Muscle layer of colon (tissue), 2 donors: ENCODE measurements at regions not wholly inside any gene's neighbourhood (a gene's known extent, or its start where the extent isn't known, plus 50 kb on each side); places are given as distances from the start of the nearest gene placed in this dataset.
"Not testable (repeated sequence)": the region's sequence is repeated elsewhere in the genome, so short reads cannot be mapped to it uniquely, and the experiment has no call there.

Source experiments
- H3K27ac ChIP-seq: one replicate; pipeline ENCODE4 v1.7.0; 2013; ENCODE audit warnings: low read depth, mild to moderate bottlenecking, low read length, moderate library complexity
- H3K27me3 ChIP-seq, 2 donors: one replicate each; pipeline ENCODE4 v1.7.0; 2013; ENCODE audit warnings: low read length in 2 of 2, mild to moderate bottlenecking in 2 of 2; ENCODE audit not compliant: insufficient read depth in 2 of 2, control insufficient read depth in 1 of 2
- H3K36me3 ChIP-seq: one replicate; pipeline ENCODE4 v1.7.0; 2013; ENCODE audit warnings: mild to moderate bottlenecking, low read length; ENCODE audit not compliant: insufficient read depth
- H3K4me1 ChIP-seq: one replicate; pipeline ENCODE4 v1.7.0; 2013; ENCODE audit warnings: mild to moderate bottlenecking, low read length; ENCODE audit not compliant: insufficient read depth
- H3K4me3 ChIP-seq, 2 donors: one replicate each; pipeline ENCODE4 v1.7.0; 2013; ENCODE audit warnings: low read length in 2 of 2, low read depth in 1 of 2, mild to moderate bottlenecking in 1 of 2, moderate library complexity in 1 of 2
- H3K9ac ChIP-seq: one replicate; pipeline ENCODE4 v1.7.0; 2013; ENCODE audit warnings: low read length
- H3K9me3 ChIP-seq: one replicate; pipeline ENCODE4 v1.7.0; 2013; ENCODE audit warnings: mild to moderate bottlenecking, low read length
- donor health status: abdominal sarcoma.
- donor health status: Adenocarcinoma of cecum.

GRCh38 chr13:63274772-63275171 is 1859.1 kb upstream of the PCDH20 start:
- Histone ChIP-seq H3K27me3 (no peaks in the 10 kb centered on the region), H3K4me1 (no peaks in the 10 kb centered on the region), H3K4me3 (no peak overlapping the region), H3K36me3 (no peaks in the 10 kb centered on the region), H3K27ac (no peak overlapping the region), H3K9ac (no peak overlapping the region), H3K9me3 (no peaks in the 10 kb centered on the region)

GRCh38 chr13:63249411-63250187 is 1834.0 kb upstream of the PCDH20 start:
- no peak overlapping the region for H3K9ac ChIP-seq
- no peaks in the 10 kb centered on the region for H3K36me3 ChIP-seq
- H3K9me3 ChIP-seq = no peaks in the 10 kb centered on the region
- no peaks in the 10 kb centered on the region for H3K4me1 ChIP-seq
- H3K27me3 ChIP-seq = no peaks in the 10 kb centered on the region
- H3K4me3 ChIP-seq = no peak overlapping the region
- H3K27ac ChIP-seq = no peak overlapping the region

- not testable (repeated sequence) for H3K36me3 ChIP-seq, H3K4me3 ChIP-seq, H3K27me3 ChIP-seq, H3K9me3 ChIP-seq, H3K9ac ChIP-seq, H3K4me1 ChIP-seq, H3K27ac ChIP-seq
Measured at GRCh38 chr13:63236667-63237396, 1821.2 kb upstream of the PCDH20 start.

- not testable (repeated sequence) for H3K27me3 ChIP-seq, H3K9ac ChIP-seq, H3K4me3 ChIP-seq, H3K4me1 ChIP-seq, H3K27ac ChIP-seq, H3K36me3 ChIP-seq, H3K9me3 ChIP-seq
Measured at GRCh38 chr13:63218596-63218995, 1802.9 kb upstream of the PCDH20 start.

GRCh38 chr13:63209330-63210017 is 1793.8 kb upstream of the PCDH20 start:
- Histone ChIP-seq H3K4me3 (no peak overlapping the region), H3K4me1 (no peaks in the 10 kb centered on the region), H3K9ac (no peak overlapping the region), H3K27me3 (no peaks in the 10 kb centered on the region), H3K9me3 (no peaks in the 10 kb centered on the region), H3K36me3 (no peaks in the 10 kb centered on the region), H3K27ac (no peak overlapping the region)

GRCh38 chr13:63208826-63209225 is 1793.2 kb upstream of the PCDH20 start:
- no peak overlapping the region for H3K4me3 ChIP-seq

GRCh38 chr13:63206461-63206860 is 1790.8 kb upstream of the PCDH20 start:
- Histone ChIP-seq H3K36me3 (no peaks in the 10 kb centered on the region), H3K9ac (no peak overlapping the region), H3K27ac (no peak overlapping the region), H3K9me3 (no peaks in the 10 kb centered on the region), H3K4me1 (no peaks in the 10 kb centered on the region), H3K27me3 (no peaks in the 10 kb centered on the region), H3K4me3 (no peak overlapping the region)

More at GRCh38 chr13:63208826-63209225, 1793.2 kb upstream of the PCDH20 start:
- H3K36me3 ChIP-seq = no peaks in the 10 kb centered on the region
- no peak overlapping the region for H3K27ac ChIP-seq
- no peaks in the 10 kb centered on the region for H3K4me1 ChIP-seq
- H3K9ac ChIP-seq = no peak overlapping the region
- H3K27me3 ChIP-seq = no peaks in the 10 kb centered on the region
- H3K9me3 ChIP-seq = no peaks in the 10 kb centered on the region

- H3K36me3 ChIP-seq = no peaks in the 10 kb centered on the region
- H3K27me3 ChIP-seq = no peaks in the 10 kb centered on the region
- H3K4me3 ChIP-seq = no peak overlapping the region
- no peak overlapping the region for H3K9ac ChIP-seq
- H3K27ac ChIP-seq = no peak overlapping the region
- no peaks in the 10 kb centered on the region for H3K9me3 ChIP-seq
- no peaks in the 10 kb centered on the region for H3K4me1 ChIP-seq
Measured at GRCh38 chr13:63201493-63201892, 1785.8 kb upstream of the PCDH20 start.

- no peaks in the 10 kb centered on the region for H3K36me3 ChIP-seq
- no peak overlapping the region for H3K27ac ChIP-seq
- no peaks in the 10 kb centered on the region for H3K9me3 ChIP-seq
- H3K9ac ChIP-seq = no peak overlapping the region
- H3K4me1 ChIP-seq = no peaks in the 10 kb centered on the region
- H3K27me3 ChIP-seq = no peaks in the 10 kb centered on the region
- no peak overlapping the region for H3K4me3 ChIP-seq
Measured at GRCh38 chr13:63199508-63199907, 1783.9 kb upstream of the PCDH20 start.

GRCh38 chr13:63198071-63198470 is 1782.4 kb upstream of the PCDH20 start:
- no peak overlapping the region for H3K27ac ChIP-seq
- H3K27me3 ChIP-seq = no peaks in the 10 kb centered on the region
- H3K9ac ChIP-seq = no peak overlapping the region
- no peaks in the 10 kb centered on the region for H3K4me1 ChIP-seq
- H3K4me3 ChIP-seq = no peak overlapping the region
- no peaks in the 10 kb centered on the region for H3K9me3 ChIP-seq
- H3K36me3 ChIP-seq = no peaks in the 10 kb centered on the region

- no peaks in the 10 kb centered on the region for H3K4me1 ChIP-seq
- no peak overlapping the region for H3K27ac ChIP-seq
- H3K36me3 ChIP-seq = no peaks in the 10 kb centered on the region
- H3K9ac ChIP-seq = no peak overlapping the region
- H3K9me3 ChIP-seq = no peaks in the 10 kb centered on the region
- H3K4me3 ChIP-seq = no peak overlapping the region
- no peaks in the 10 kb centered on the region for H3K27me3 ChIP-seq
Measured at GRCh38 chr13:63195726-63196125, 1780.1 kb upstream of the PCDH20 start.
